ENCODE measurements at regions not wholly inside any gene's neighbourhood (a gene's known extent, or its start where the extent isn't known, plus 50 kb on each side); places are given as distances from the start of the nearest gene placed in this dataset.

GRCh38 chr3:34584971-34585370 is 786.5 kb downstream of the PDCD6IP start:
- TF ChIP-seq POLR2AphosphoS5 (IDR thresholded peaks at IDR 0.05; ENCODE audit: low read depth, low read length) (no peak), POLR2A (IDR thresholded peaks at IDR 0.05; ENCODE audit: low read depth, low read length) (no peak)

Data from GM12892 (cell line).